ENCODE measurements at regions not wholly inside any gene's neighbourhood (a gene's known extent, or its start where the extent isn't known, plus 50 kb on each side); places are given as distances from the start of the nearest gene placed in this dataset.
A peak's percentile ranks its signal among the peaks of the same experiment; 100 is the strongest.

- H3K36me3 Mint-ChIP-seq (ENCODE audit: low read depth), result no peaks in the 10 kb centered on the region
- peaks cover 20% of the 10 kb centered on the region for H3K4me1 Mint-ChIP-seq
- H3K4me3 Mint-ChIP-seq, result no peak overlapping the region
- peak overlapping the region; percentile 32 to 87 (median 47) for H3K27ac Mint-ChIP-seq
- H3K9me3 Mint-ChIP-seq, result peaks cover 3% of the 10 kb centered on the region
- H3K27me3 Mint-ChIP-seq (ENCODE audit: low read depth), result peaks cover 11% of the 10 kb centered on the region
- TF ChIP-seq CTCF (IDR thresholded peaks at IDR 0.05; ENCODE audit: unreplicated experiment in 3 of 3), result no peak
Observed at GRCh38 chr2:8149985-8150539, 531.8 kb upstream of the ID2 start.

GRCh38 chr2:8151888-8152287 lies 530.0 kb upstream of the ID2 start:
- Mint-ChIP-seq H3K36me3 (ENCODE audit: low read depth) (no peaks in the 10 kb centered on the region), H3K9me3 (peaks cover 3% of the 10 kb centered on the region), H3K4me3 (no peak overlapping the region), H3K4me1 (peaks cover 12% of the 10 kb centered on the region), H3K27me3 (ENCODE audit: low read depth) (peaks cover 7% of the 10 kb centered on the region), H3K27ac (no peak overlapping the region)
- no peak for TF ChIP-seq CTCF (IDR thresholded peaks at IDR 0.05; ENCODE audit: unreplicated experiment in 3 of 3)

- H3K36me3 Mint-ChIP-seq (ENCODE audit: low read depth), result no peaks in the 10 kb centered on the region
- no peak overlapping the region for H3K27ac Mint-ChIP-seq
- no peak overlapping the region for H3K4me3 Mint-ChIP-seq
- H3K4me1 Mint-ChIP-seq, result peaks cover 12% of the 10 kb centered on the region
- peaks cover 12% of the 10 kb centered on the region for H3K27me3 Mint-ChIP-seq (ENCODE audit: low read depth)
- TF ChIP-seq CTCF (IDR thresholded peaks at IDR 0.05; ENCODE audit: unreplicated experiment in 3 of 3), result no peak
- H3K9me3 Mint-ChIP-seq, result peaks cover 5% of the 10 kb centered on the region
Observed at GRCh38 chr2:8152392-8153257, 529.2 kb upstream of the ID2 start.

GRCh38 chr2:8153258-8153718 lies 528.6 kb upstream of the ID2 start:
- Mint-ChIP-seq H3K36me3 (ENCODE audit: low read depth) (no peaks in the 10 kb centered on the region), H3K27me3 (ENCODE audit: low read depth) (peaks cover 19% of the 10 kb centered on the region), H3K4me3 (no peak overlapping the region), H3K27ac (no peak overlapping the region), H3K4me1 (peaks cover 12% of the 10 kb centered on the region), H3K9me3 (peaks cover 5% of the 10 kb centered on the region)
- TF ChIP-seq CTCF (IDR thresholded peaks at IDR 0.05; ENCODE audit: unreplicated experiment in 3 of 3), result no peak

GRCh38 chr2:8154270-8154669 lies 527.6 kb upstream of the ID2 start:
- Mint-ChIP-seq H3K9me3 (peaks cover 5% of the 10 kb centered on the region), H3K4me1 (peaks cover 13% of the 10 kb centered on the region), H3K27ac (no peak overlapping the region), H3K36me3 (ENCODE audit: low read depth) (no peaks in the 10 kb centered on the region), H3K4me3 (no peak overlapping the region), H3K27me3 (ENCODE audit: low read depth) (peaks cover 21% of the 10 kb centered on the region)
- no peak for TF ChIP-seq CTCF (IDR thresholded peaks at IDR 0.05; ENCODE audit: unreplicated experiment in 3 of 3)

All from nephron (organoid).